K562 (cell line): ENCODE measurements at regions not wholly inside any gene's neighbourhood (a gene's known extent, or its start where the extent isn't known, plus 50 kb on each side); places are given as distances from the start of the nearest gene placed in this dataset.

Experiments
- ATAC-seq: fragments of 200-7000 bp; cut with Tn5 transposase; 3 replicates; pipeline ENCODE4 v1.9.1; 2020; ENCODE audit warnings: moderate library complexity
- BruUV-seq: library from RNA; stranded (reverse); fragments of 400-500 nt; replicated peaks from 2 replicates; lab custom pipeline; 2021; lab: Mats Ljungman, UMichigan
- CTCF ChIA-PET: fragments of 300-600 bp; formaldehyde crosslinking; extraction: SDS; loops from one replicate; lab custom pipeline; 2021; ENCODE audit warnings: low intra/inter-chr PET ratio; lab: Yijun Ruan, JAX
- POLR2A ChIA-PET: fragments of 300-600, 350-650 bp; sonication (Branson Sonifier 250); formaldehyde crosslinking; extraction: SDS; loops from one replicate; lab custom pipeline; 2021; ENCODE audit warnings: antibody characterized with exemption, inconsistent platforms; lab: Yijun Ruan, JAX
- DNase-seq, 4 experiments: peaks; one replicate each; pipeline versions ENCODE4 v3.0.0 to v3.0.0-alpha.2; 2011 to 2018; ENCODE audit warnings: low spot score in 3 of 4, mixed read lengths in 3 of 4; ENCODE audit errors: extremely low read depth in 1 of 4
- FAIRE-seq: peaks from 2 replicates; lab custom pipeline; 2011; peaks lifted over from hg19 to GRCh38; lab: Jason Lieb, UNC
- H2AFZ ChIP-seq: 2 replicates; pipeline ENCODE4 v1.6.0; 2011; ENCODE audit warnings: low read depth, low read length, control low read depth, inconsistent platforms
- H3K27ac ChIP-seq: fragments of 200-600 bp; 3 replicates; pipeline ENCODE4 v1.8.0; 2011; ENCODE audit warnings: low read depth, mild to moderate bottlenecking, control low read depth, inconsistent platforms, low read length, moderate library complexity, mixed read lengths; ENCODE audit errors: extremely low read depth
- H3K27me3 ChIP-seq, 2 experiments: fragments of 300-600 bp in 1 of 2; 2 replicates in 1 of 2; 3 replicates in 1 of 2; pipeline versions ENCODE4 v1.6.0 to v1.8.0; 2011; ENCODE audit warnings: inconsistent platforms in 2 of 2, low read length in 2 of 2, mild to moderate bottlenecking in 1 of 2, mixed read lengths in 1 of 2, moderate library complexity in 1 of 2; ENCODE audit not compliant: control insufficient read depth in 2 of 2, insufficient read depth in 2 of 2
- H3K36me3 ChIP-seq: fragments of 300-600 bp; 3 replicates; pipeline ENCODE4 v1.8.0; 2011; ENCODE audit warnings: mild to moderate bottlenecking, low read length, inconsistent platforms; ENCODE audit not compliant: control insufficient read depth, insufficient read depth
- H3K4me1 ChIP-seq, 2 experiments: fragments of 200-600 bp in 1 of 2; replicated peaks in 1 of 2; 2 replicates in 1 of 2; 3 replicates in 1 of 2; pipeline versions ENCODE4 v1.5.1 to v1.8.0; 2011; ENCODE audit warnings: inconsistent platforms in 2 of 2, low read length in 2 of 2, mild to moderate bottlenecking in 1 of 2, mixed read lengths in 1 of 2, moderate library complexity in 1 of 2; ENCODE audit not compliant: control insufficient read depth in 2 of 2, insufficient read depth in 2 of 2
- H3K4me2 ChIP-seq: 2 replicates; pipeline ENCODE4 v1.6.1; 2011; ENCODE audit warnings: low read length, control low read depth, inconsistent platforms, mixed read lengths; ENCODE audit not compliant: insufficient read depth
- H3K4me3 ChIP-seq: fragments of 200-600 bp; sonication (generic), shearing (Covaris generic); 2 replicates; pipeline ENCODE4 v1.5.1; 2016; ENCODE audit warnings: control low read depth, inconsistent platforms
- H3K79me2 ChIP-seq: fragments of 200-600 bp; 3 replicates; pipeline ENCODE4 v1.8.0; 2011; ENCODE audit warnings: low read length, inconsistent platforms; ENCODE audit not compliant: control insufficient read depth, insufficient read depth
- H3K9ac ChIP-seq, 2 experiments: 2 replicates each; pipeline versions ENCODE4 v1.6.0 to v1.6.1; 2011; ENCODE audit warnings: low read depth in 2 of 2, low read length in 2 of 2, control low read depth in 1 of 2, inconsistent platforms in 1 of 2, mild to moderate bottlenecking in 1 of 2, mixed read lengths in 1 of 2; ENCODE audit not compliant: insufficient read depth in 1 of 2
- H3K9me1 ChIP-seq: one replicate; pipeline ENCODE4 v1.6.0; 2011; ENCODE audit warnings: inconsistent platforms, mild to moderate bottlenecking, low read length, moderate library complexity; ENCODE audit not compliant: control insufficient read depth, insufficient read depth
- H3K9me3 ChIP-seq: replicated peaks from 2 replicates; pipeline ENCODE4 v1.5.1; 2011; ENCODE audit warnings: low read depth, low read length, inconsistent platforms; ENCODE audit not compliant: control insufficient read depth, insufficient read depth
- H4K20me1 ChIP-seq: replicated peaks from 2 replicates; pipeline ENCODE4 v1.6.1; 2011; ENCODE audit warnings: low read length, inconsistent platforms, mixed read lengths; ENCODE audit not compliant: control insufficient read depth, insufficient read depth
- USF1 ChIP-seq: sonication (generic); formaldehyde crosslinking; IDR thresholded peaks from 2 replicates; pipeline ENCODE4 v1.9.0; 2022; ENCODE audit warnings: mild to moderate bottlenecking, missing genetic modification reagents
- WGBS: fragments of 100-300 bp; shearing (Covaris generic); methylation state at CpG from one replicate; pipeline ENCODE4 v1.1.6; 2016; ENCODE audit warnings: low coverage, mixed read lengths; ENCODE audit not compliant: insufficient coverage; ENCODE audit errors: missing lambda C conversion rate; 5-methylcytosine and 5-hydroxymethylcytosine counted together
- in situ Hi-C: fragments of 300-500 bp; cut with MboI; formaldehyde crosslinking; loops from 4 replicates; pipeline ENCODE4 v1.15.0; 2018; ENCODE audit warnings: inconsistent platforms, mixed read lengths
- intact Hi-C: fragments of 100-400 bp; cut with micrococcal nuclease; formaldehyde crosslinking; loops from 2 replicates; pipeline ENCODE4 v1.14.2; 2022
- TF ChIP-seq, protein P1 (sequence below), 2 experiments: IDR thresholded peaks; 2 replicates each; pipeline ENCODE4 v1.6.1; 2012; ENCODE audit warnings: improper control_type of control experiment in 2 of 2, low read depth in 2 of 2, low read length in 2 of 2, borderline replicate concordance in 1 of 2

DNA sequence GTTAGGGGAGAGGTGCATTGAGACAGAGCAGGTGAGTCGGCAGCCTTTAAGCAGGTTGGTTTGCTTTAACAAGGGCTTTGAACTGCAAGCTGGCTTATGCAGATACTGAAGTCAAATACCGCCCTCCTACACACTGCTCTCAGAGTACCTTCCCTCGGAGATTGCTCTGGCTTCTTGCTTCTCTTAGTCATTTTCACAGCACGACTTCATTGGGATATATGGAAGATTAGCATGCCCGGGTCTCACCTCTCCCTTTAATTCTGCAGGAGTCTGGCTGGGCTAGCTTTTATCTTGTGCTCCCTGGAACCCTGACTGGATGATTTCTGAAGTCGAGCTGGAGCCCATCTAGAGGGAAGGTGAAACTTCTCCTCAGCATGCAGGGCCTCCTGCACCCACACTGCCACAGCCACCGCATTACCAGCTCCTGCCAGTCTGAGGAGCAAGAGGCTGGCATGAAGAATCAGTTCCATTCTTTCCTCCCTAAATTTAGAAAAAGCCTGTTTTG lies 395.5 kb upstream of the HNRNPA3 start:
- Histone ChIP-seq H3K9me1 (no peaks in the 10 kb centered on the region), H3K79me2 (no peaks in the 10 kb centered on the region), H3K4me2 (no peak overlapping the region)
- ATAC-seq: peak; percentile 53; the same call in 2 of the 3 replicates
- ChIA-PET CTCF (no interaction called here), POLR2A (interaction anchor here (0.8 kb wide), 1 partner anchor 11 kb away, joined by 3 read pairs; no protein-coding TSS in a partner anchor)
- no peak for TF ChIP-seq USF1 (CRISPR knock-in tag)
- TF ChIP-seq, protein P1, sequence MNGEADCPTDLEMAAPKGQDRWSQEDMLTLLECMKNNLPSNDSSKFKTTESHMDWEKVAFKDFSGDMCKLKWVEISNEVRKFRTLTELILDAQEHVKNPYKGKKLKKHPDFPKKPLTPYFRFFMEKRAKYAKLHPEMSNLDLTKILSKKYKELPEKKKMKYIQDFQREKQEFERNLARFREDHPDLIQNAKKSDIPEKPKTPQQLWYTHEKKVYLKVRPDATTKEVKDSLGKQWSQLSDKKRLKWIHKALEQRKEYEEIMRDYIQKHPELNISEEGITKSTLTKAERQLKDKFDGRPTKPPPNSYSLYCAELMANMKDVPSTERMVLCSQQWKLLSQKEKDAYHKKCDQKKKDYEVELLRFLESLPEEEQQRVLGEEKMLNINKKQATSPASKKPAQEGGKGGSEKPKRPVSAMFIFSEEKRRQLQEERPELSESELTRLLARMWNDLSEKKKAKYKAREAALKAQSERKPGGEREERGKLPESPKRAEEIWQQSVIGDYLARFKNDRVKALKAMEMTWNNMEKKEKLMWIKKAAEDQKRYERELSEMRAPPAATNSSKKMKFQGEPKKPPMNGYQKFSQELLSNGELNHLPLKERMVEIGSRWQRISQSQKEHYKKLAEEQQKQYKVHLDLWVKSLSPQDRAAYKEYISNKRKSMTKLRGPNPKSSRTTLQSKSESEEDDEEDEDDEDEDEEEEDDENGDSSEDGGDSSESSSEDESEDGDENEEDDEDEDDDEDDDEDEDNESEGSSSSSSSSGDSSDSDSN (IDR thresholded peaks at IDR 0.05; ENCODE audit: borderline replicate concordance in 1 of 2, low read depth in 2 of 2, low read length in 2 of 2): no peak
- TF ChIP-seq, all 486 proteins: peak for 0
- Histone ChIP-seq H3K9ac (no peak overlapping the region), H3K4me3 (no peak overlapping the region), H3K4me1 (no peaks in the 10 kb centered on the region), H3K27me3 (peaks cover 2 to 18% of the 10 kb centered on the region in 2 experiments; a peak in 3 of 5 replicates), H3K27ac (no peak overlapping the region), H4K20me1 (no peaks in the 10 kb centered on the region), H3K36me3 (no peaks in the 10 kb centered on the region), H2AFZ (no peak overlapping the region), H3K9me3 (no peaks in the 10 kb centered on the region)
- in situ Hi-C loops: loop anchor here (25.0 kb wide), 1 partner anchor 680 kb away; the partner anchor contains the start of gene HOXD8
- intact Hi-C loops: loop anchor here (5.0 to 10.0 kb wide), 2 partner anchors 162 to 330 kb away; no protein-coding TSS in a partner anchor
- FAIRE-seq: no peak
- BruUV-seq: no TSS peak
- DNase-seq: no peak
- under 1% methylated on average over 7 of the region's 7 CpGs for WGBS
